ENCODE measurements at regions not wholly inside any gene's neighbourhood (a gene's known extent, or its start where the extent isn't known, plus 50 kb on each side); places are given as distances from the start of the nearest gene placed in this dataset.
"Not testable (repeated sequence)": the region's sequence is repeated elsewhere in the genome, so short reads cannot be mapped to it uniquely, and the experiment has no call there.

GRCh38 chr4:159859656-159860148 is 756.8 kb downstream of the RAPGEF2 start:
- no peak for DNase-seq

GRCh38 chr4:159860945-159861344 is 758.1 kb downstream of the RAPGEF2 start:
- DNase-seq, result no peak

GRCh38 chr4:159864337-159864736 is 761.5 kb downstream of the RAPGEF2 start:
- DNase-seq, result no peak

- no peak for DNase-seq
Observed at GRCh38 chr4:159867673-159868072, 764.8 kb downstream of the RAPGEF2 start.

- DNase-seq, result not testable (repeated sequence)
Observed at GRCh38 chr4:159868936-159869335, 766.1 kb downstream of the RAPGEF2 start.

- DNase-seq, result no peak
Observed at GRCh38 chr4:159871141-159871540, 768.3 kb downstream of the RAPGEF2 start.

- no peak for DNase-seq
Observed at GRCh38 chr4:159881158-159881557, 778.3 kb downstream of the RAPGEF2 start.

- DNase-seq, result no peak
Observed at GRCh38 chr4:159884989-159885388, 782.1 kb downstream of the RAPGEF2 start.

- no peak for DNase-seq
Observed at GRCh38 chr4:159899596-159899995, 796.7 kb downstream of the RAPGEF2 start.

GRCh38 chr4:159900562-159900961 is 797.7 kb downstream of the RAPGEF2 start:
- no peak for DNase-seq

GRCh38 chr4:159902648-159903047 is 799.8 kb downstream of the RAPGEF2 start:
- DNase-seq, result no peak

GRCh38 chr4:159904906-159905305 is 802.0 kb downstream of the RAPGEF2 start:
- DNase-seq, result no peak

GRCh38 chr4:159906051-159906450 is 803.2 kb downstream of the RAPGEF2 start:
- DNase-seq, result no peak

GRCh38 chr4:159906517-159906916 is 803.6 kb downstream of the RAPGEF2 start:
- DNase-seq, result no peak

GRCh38 chr4:159910721-159911120 is 807.8 kb downstream of the RAPGEF2 start:
- no peak for DNase-seq

GRCh38 chr4:159922119-159922518 is 819.2 kb downstream of the RAPGEF2 start:
- no peak for DNase-seq

GRCh38 chr4:159925770-159926169 is 822.9 kb downstream of the RAPGEF2 start:
- no peak for DNase-seq

- no peak for DNase-seq
Observed at GRCh38 chr4:159926871-159927270, 824.0 kb downstream of the RAPGEF2 start.

GRCh38 chr4:159927781-159928180 is 824.9 kb downstream of the RAPGEF2 start:
- DNase-seq, result no peak

- DNase-seq, result not testable (repeated sequence)
Observed at GRCh38 chr4:159934602-159935001, 831.7 kb downstream of the RAPGEF2 start.

- DNase-seq, result no peak
Observed at GRCh38 chr4:159937595-159937994, 834.7 kb downstream of the RAPGEF2 start.

GRCh38 chr4:159939681-159940080 is 836.8 kb downstream of the RAPGEF2 start:
- DNase-seq, result not testable (repeated sequence)

- no peak for DNase-seq
Observed at GRCh38 chr4:159941076-159941475, 838.2 kb downstream of the RAPGEF2 start.

- DNase-seq, result no peak
Observed at GRCh38 chr4:159944477-159944876, 841.6 kb downstream of the RAPGEF2 start.

- no peak for DNase-seq
Observed at GRCh38 chr4:159946983-159947615, 844.2 kb downstream of the RAPGEF2 start.
